Parathyroid adenoma (tissue), 2 donors: ENCODE measurements at regions not wholly inside any gene's neighbourhood (a gene's known extent, or its start where the extent isn't known, plus 50 kb on each side); places are given as distances from the start of the nearest gene placed in this dataset.

Experiments used
- H2AFZ ChIP-seq: fragments of 300-600 bp; sonication (generic); one replicate; pipeline ENCODE4 v1.7.0; 2017; ENCODE audit warnings: antibody characterized with exemption, mild to moderate bottlenecking
- H3K27ac ChIP-seq: fragments of 300-600 bp; sonication (generic); one replicate; pipeline ENCODE4 v1.7.0; 2017
- H3K27me3 ChIP-seq: fragments of 300-600 bp; sonication (generic); one replicate; pipeline ENCODE4 v1.7.0; 2017; ENCODE audit warnings: low read length; ENCODE audit not compliant: control insufficient read depth, insufficient read depth
- H3K36me3 ChIP-seq: fragments of 300-600 bp; sonication (generic); one replicate; pipeline ENCODE4 v1.7.0; 2017; ENCODE audit warnings: low read length; ENCODE audit not compliant: control insufficient read depth, insufficient read depth
- H3K4me1 ChIP-seq: fragments of 300-600 bp; sonication (generic); one replicate; pipeline ENCODE4 v1.7.0; 2017; ENCODE audit warnings: control low read depth
- H3K4me2 ChIP-seq: fragments of 300-600 bp; sonication (generic); one replicate; pipeline ENCODE4 v1.7.0; 2017; ENCODE audit warnings: low read length
- H3K4me3 ChIP-seq: fragments of 300-600 bp; sonication (generic); one replicate; pipeline ENCODE4 v1.7.0; 2017; ENCODE audit warnings: low read depth, low read length
- H3K79me2 ChIP-seq: fragments of 300-600 bp; sonication (generic); one replicate; pipeline ENCODE4 v1.7.0; 2017; ENCODE audit warnings: control low read depth
- H3K9ac ChIP-seq: fragments of 300-600 bp; sonication (generic); one replicate; pipeline ENCODE4 v1.7.0; 2017; ENCODE audit warnings: mild to moderate bottlenecking
- H3K9me3 ChIP-seq: fragments of 300-600 bp; sonication (generic); one replicate; pipeline ENCODE4 v1.7.0; 2017; ENCODE audit warnings: low read length; ENCODE audit not compliant: control insufficient read depth
- CTCF ChIP-seq: fragments of 300-600 bp; sonication (generic); IDR thresholded peaks from one replicate; pipeline ENCODE4 v1.7.0; 2017; ENCODE audit warnings: antibody characterized with exemption, mild to moderate bottlenecking
- donor health status: primary hyperparathyroidism.

DNA sequence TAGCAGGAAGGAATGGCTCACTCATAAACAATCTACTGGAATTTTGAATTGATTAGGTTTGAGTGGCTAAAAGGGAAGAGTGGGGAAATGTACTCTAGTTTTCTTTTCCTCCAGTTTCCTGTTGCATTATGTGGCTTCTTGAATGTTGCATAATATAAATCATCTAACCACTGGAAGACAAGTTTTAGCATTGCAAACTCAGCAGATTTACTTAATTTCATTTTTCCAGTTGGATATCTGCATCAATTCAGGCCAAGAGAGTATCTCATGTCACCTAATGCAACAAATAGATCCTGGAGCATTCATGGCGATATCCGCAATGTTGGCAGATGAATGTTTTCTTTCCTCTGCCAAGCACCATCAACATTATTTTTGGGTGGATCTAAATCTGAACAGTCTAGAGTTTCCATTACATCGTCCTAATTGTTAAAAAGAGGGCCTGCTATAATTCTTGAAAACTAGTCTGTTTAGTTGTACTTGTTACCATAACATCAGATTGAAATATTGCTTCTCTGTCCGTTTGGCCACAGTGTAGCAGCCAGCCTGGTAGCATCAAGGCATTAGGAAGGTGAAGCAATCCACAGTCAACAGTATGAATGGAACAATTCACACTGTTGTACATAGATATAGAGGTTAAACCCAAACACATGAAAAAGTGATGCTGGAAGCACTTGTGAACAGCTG is 544.2 kb downstream of the ETNK1 start:
- no peak for TF ChIP-seq CTCF
- Histone ChIP-seq H3K4me2 (no peak overlapping the region), H3K4me3 (no peak overlapping the region), H3K4me1 (no peaks in the 10 kb centered on the region), H3K79me2 (no peaks in the 10 kb centered on the region), H3K9me3 (no peaks in the 10 kb centered on the region), H3K9ac (no peak overlapping the region), H3K27ac (no peak overlapping the region), H2AFZ (no peak overlapping the region), H3K27me3 (no peaks in the 10 kb centered on the region), H3K36me3 (no peaks in the 10 kb centered on the region)

- H3K27ac ChIP-seq = no peak overlapping the region
- H3K4me1 ChIP-seq = no peaks in the 10 kb centered on the region
- no peak overlapping the region for H3K9ac ChIP-seq
- no peak overlapping the region for H3K4me3 ChIP-seq
- H3K36me3 ChIP-seq = no peaks in the 10 kb centered on the region
- no peak for TF ChIP-seq CTCF
- no peak overlapping the region for H3K4me2 ChIP-seq
- H2AFZ ChIP-seq = no peak overlapping the region
- no peaks in the 10 kb centered on the region for H3K9me3 ChIP-seq
- no peaks in the 10 kb centered on the region for H3K27me3 ChIP-seq
- H3K79me2 ChIP-seq = no peaks in the 10 kb centered on the region
Measured at GRCh38 chr12:23169696-23170013, 544.7 kb downstream of the ETNK1 start.

- Histone ChIP-seq H3K9me3 (no peaks in the 10 kb centered on the region), H3K4me3 (no peak overlapping the region), H3K79me2 (no peaks in the 10 kb centered on the region), H3K27me3 (no peaks in the 10 kb centered on the region), H3K4me2 (no peak overlapping the region), H3K36me3 (no peaks in the 10 kb centered on the region), H2AFZ (no peak overlapping the region), H3K4me1 (no peaks in the 10 kb centered on the region), H3K9ac (no peak overlapping the region), H3K27ac (no peak overlapping the region)
- TF ChIP-seq CTCF = no peak
Measured at GRCh38 chr12:23174917-23175316, 549.9 kb downstream of the ETNK1 start.

- Histone ChIP-seq H3K4me2 (no peak overlapping the region), H3K36me3 (no peaks in the 10 kb centered on the region), H3K4me1 (no peaks in the 10 kb centered on the region), H3K9ac (no peak overlapping the region), H3K27ac (no peak overlapping the region), H3K79me2 (no peaks in the 10 kb centered on the region), H3K4me3 (no peak overlapping the region), H2AFZ (no peak overlapping the region), H3K27me3 (no peaks in the 10 kb centered on the region), H3K9me3 (no peaks in the 10 kb centered on the region)
- TF ChIP-seq CTCF = no peak
Measured at GRCh38 chr12:23185346-23185745, 560.4 kb downstream of the ETNK1 start.

DNA sequence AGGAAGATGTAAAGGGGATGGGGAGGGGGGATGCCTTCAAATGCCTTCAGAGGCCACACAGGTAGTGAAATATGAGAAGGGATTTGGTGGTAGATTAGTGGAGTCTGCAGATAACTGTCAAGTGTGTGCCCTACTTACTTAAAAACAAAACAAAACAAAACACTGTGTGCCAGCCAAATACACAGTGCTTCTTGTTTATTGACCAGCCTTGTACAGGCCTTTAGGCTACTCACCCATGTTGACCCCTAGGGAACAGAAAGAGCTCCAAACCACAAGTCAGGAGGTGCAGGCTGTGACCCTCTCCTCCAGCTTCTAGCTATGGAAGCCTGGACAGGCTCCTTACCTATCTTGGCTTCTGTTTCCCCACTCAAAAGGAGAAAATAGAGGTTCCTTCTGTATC is 562.0 kb downstream of the ETNK1 start:
- Histone ChIP-seq H3K4me2 (no peak overlapping the region), H3K9ac (no peak overlapping the region), H3K27ac (no peak overlapping the region), H3K9me3 (no peaks in the 10 kb centered on the region), H3K4me1 (no peaks in the 10 kb centered on the region), H3K79me2 (no peaks in the 10 kb centered on the region), H3K36me3 (no peaks in the 10 kb centered on the region), H3K27me3 (no peaks in the 10 kb centered on the region), H2AFZ (no peak overlapping the region), H3K4me3 (no peak overlapping the region)
- TF ChIP-seq CTCF = no peak
